ENCODE measurements at regions not wholly inside any gene's neighbourhood (a gene's known extent, or its start where the extent isn't known, plus 50 kb on each side); places are given as distances from the start of the nearest gene placed in this dataset.

- no peak for DNase-seq
Observed at GRCh38 chr18:78160961-78161656, 818.5 kb upstream of the SALL3 start.

- DNase-seq = no peak
Observed at GRCh38 chr18:78165525-78165924, 814.1 kb upstream of the SALL3 start.

- no peak for DNase-seq
Observed at GRCh38 chr18:78168526-78168925, 811.1 kb upstream of the SALL3 start.

GRCh38 chr18:78169174-78169864 is 810.3 kb upstream of the SALL3 start:
- no peak for DNase-seq

GRCh38 chr18:78171954-78172353 is 807.7 kb upstream of the SALL3 start:
- no peak for DNase-seq

GRCh38 chr18:78174737-78175136 is 804.9 kb upstream of the SALL3 start:
- DNase-seq = no peak

- DNase-seq = no peak
Observed at GRCh38 chr18:78178812-78179211, 800.8 kb upstream of the SALL3 start.

GRCh38 chr18:78180741-78181140 is 798.9 kb upstream of the SALL3 start:
- DNase-seq = no peak

- no peak for DNase-seq
Observed at GRCh38 chr18:78183815-78184214, 795.8 kb upstream of the SALL3 start.

GRCh38 chr18:78191276-78191675 is 788.3 kb upstream of the SALL3 start:
- no peak for DNase-seq

GRCh38 chr18:78192054-78192453 is 787.6 kb upstream of the SALL3 start:
- no peak for DNase-seq

GRCh38 chr18:78196280-78196679 is 783.3 kb upstream of the SALL3 start:
- DNase-seq = no peak

GRCh38 chr18:78199002-78199401 is 780.6 kb upstream of the SALL3 start:
- DNase-seq = no peak

- DNase-seq = no peak
Observed at GRCh38 chr18:78199611-78200010, 780.0 kb upstream of the SALL3 start.

GRCh38 chr18:78207942-78208341 is 771.7 kb upstream of the SALL3 start:
- DNase-seq = no peak

- DNase-seq = no peak
Observed at GRCh38 chr18:78208461-78208860, 771.2 kb upstream of the SALL3 start.

- DNase-seq = no peak
Observed at GRCh38 chr18:78213361-78213994, 766.1 kb upstream of the SALL3 start.

GRCh38 chr18:78221496-78221895 is 758.1 kb upstream of the SALL3 start:
- DNase-seq = no peak

GRCh38 chr18:78228974-78229373 is 750.6 kb upstream of the SALL3 start:
- DNase-seq = no peak

- no peak for DNase-seq
Observed at GRCh38 chr18:78230911-78231310, 748.7 kb upstream of the SALL3 start.

GRCh38 chr18:78232196-78232595 is 747.4 kb upstream of the SALL3 start:
- DNase-seq = no peak

- no peak for DNase-seq
Observed at GRCh38 chr18:78237864-78238263, 741.8 kb upstream of the SALL3 start.

- no peak for DNase-seq
Observed at GRCh38 chr18:78238404-78239089, 741.1 kb upstream of the SALL3 start.

GRCh38 chr18:78239090-78239457 is 740.5 kb upstream of the SALL3 start:
- DNase-seq = no peak
